HG03442 (cell line): ENCODE measurements at regions not wholly inside any gene's neighbourhood (a gene's known extent, or its start where the extent isn't known, plus 50 kb on each side); places are given as distances from the start of the nearest gene placed in this dataset.
A peak's percentile ranks its signal among the peaks of the same experiment; 100 is the strongest.
"Not testable (repeated sequence)": the region's sequence is repeated elsewhere in the genome, so short reads cannot be mapped to it uniquely, and the experiment has no call there.

Experiments
- ATAC-seq: cut with Tn5 transposase; IDR thresholded peaks from one replicate; pipeline ENCODE4 v1.9.1; 2021; ENCODE audit warnings: mild to moderate bottlenecking, moderate library complexity; ENCODE audit not compliant: unreplicated experiment

DNA sequence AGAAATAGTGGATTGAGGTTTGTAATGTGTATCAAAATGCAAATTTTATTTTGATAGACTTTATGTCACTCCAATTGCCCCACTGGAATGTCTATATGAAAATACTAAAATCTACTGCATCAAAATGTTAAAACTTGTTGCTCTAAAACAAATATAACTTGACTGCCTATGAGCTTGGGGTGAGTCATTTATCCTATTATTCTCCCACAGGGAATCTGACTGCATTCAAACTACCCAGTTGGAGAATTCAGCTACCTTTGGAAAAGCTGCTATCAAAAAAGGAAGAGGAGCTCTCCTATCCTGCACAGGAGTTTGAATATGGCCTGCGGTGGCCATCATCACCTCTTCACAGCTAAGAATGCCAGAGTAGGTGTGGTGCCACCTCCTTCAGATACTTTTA lies 173.1 kb downstream of the KLHL28 start:
- ATAC-seq, result no peak

GRCh38 chr14:44785096-44785495 lies 176.7 kb downstream of the KLHL28 start:
- no peak for ATAC-seq

DNA sequence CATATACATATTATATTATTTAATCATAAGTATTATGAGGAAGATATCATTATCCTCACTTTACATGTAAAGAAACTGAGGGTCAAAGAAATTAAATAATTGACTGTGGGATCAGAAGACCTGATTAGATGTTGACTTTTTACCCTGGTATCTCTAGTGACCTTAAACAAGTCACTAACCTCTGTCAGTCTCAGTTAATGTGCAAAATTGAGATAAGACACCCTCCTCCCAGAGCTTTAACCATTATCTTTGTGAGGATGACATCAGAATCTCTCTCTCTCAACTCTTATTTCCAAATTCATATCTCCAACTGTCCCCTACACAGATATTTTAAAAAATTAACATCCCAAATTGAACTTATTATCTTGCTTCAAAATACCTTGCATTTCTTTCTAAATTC lies 177.8 kb downstream of the KLHL28 start:
- ATAC-seq, result no peak

GRCh38 chr14:44782775-44783238 lies 178.9 kb downstream of the KLHL28 start:
- no peak for ATAC-seq

DNA sequence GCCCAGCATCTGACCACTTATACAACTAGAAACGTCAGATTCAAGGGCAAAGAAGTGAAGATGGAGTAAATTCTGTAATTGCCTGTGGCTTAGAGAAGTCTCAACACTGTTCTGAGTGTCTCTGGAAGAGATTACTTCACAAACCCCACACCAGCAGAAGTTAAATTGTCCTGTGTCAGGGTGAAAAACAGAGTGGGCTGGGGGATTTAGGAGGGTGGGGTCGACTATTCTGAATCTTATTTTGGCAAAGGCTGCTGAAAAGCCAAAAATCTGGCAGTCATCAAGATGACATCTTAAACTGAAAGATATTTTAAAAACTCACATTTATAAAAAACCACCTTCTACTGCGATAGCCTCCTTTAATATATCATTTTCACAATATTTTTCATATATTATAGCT lies 180.8 kb downstream of the KLHL28 start:
- no peak for ATAC-seq

DNA sequence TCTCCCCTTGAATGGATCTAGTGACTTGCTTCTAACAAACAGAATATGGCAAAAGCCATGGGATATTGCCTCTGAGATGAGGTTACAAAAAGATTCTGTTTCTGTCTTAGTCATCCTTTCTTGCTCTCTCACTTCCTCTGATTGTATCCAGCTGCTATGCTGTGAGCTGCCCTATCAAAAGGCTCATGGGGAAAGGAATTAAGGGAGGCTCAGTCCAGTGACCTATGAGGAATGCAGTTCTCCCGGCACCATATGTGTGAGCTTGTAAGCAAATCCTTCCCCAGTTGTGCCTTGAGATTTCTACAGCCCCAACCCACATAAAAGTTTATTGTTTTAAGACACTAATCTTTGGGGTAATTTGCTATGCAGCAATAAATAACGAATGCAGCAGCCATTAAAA lies 183.1 kb downstream of the KLHL28 start:
- peak; percentile 77 for ATAC-seq

DNA sequence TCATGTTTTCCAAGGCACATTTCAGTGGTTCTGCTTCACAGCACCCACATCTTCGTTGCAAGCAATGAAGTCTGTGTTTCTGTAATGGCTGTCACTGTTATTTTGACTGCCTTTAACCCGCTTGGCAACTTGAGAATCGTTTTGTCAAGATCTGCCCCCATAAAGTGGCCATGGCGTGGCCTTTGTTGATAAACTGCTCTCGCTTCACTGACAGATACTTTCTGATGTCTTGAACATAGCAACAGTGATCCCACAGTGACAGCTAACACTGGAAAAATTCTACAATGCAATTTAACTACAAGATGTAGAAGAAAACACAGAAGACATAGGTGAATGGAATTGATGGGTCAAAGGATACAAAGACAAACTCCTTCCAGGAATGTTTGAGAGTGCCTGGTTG lies 184.2 kb downstream of the KLHL28 start:
- no peak for ATAC-seq

GRCh38 chr14:44775248-44775647 lies 186.5 kb downstream of the KLHL28 start:
- no peak for ATAC-seq

- no peak for ATAC-seq
Measured at GRCh38 chr14:44774396-44774795, 187.4 kb downstream of the KLHL28 start.

DNA sequence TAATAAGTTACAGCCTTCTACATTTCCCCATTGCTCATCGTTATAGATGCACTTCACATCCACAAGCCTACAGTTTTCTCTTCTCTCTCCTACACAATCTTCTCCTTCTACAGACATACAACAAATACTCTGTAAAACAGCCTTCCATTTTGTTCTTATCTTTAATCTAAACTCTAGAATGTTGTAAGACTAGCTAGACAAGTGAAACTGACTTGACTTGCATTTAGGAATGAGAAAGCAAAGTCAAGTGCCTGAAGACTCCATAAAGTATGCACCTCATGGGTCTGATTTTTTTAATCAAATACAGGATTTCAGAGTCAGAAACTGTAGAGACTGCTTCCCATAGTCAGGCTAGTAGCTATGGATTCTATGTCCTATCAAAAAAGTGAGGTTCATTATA lies 190.3 kb downstream of the KLHL28 start:
- ATAC-seq, result no peak

DNA sequence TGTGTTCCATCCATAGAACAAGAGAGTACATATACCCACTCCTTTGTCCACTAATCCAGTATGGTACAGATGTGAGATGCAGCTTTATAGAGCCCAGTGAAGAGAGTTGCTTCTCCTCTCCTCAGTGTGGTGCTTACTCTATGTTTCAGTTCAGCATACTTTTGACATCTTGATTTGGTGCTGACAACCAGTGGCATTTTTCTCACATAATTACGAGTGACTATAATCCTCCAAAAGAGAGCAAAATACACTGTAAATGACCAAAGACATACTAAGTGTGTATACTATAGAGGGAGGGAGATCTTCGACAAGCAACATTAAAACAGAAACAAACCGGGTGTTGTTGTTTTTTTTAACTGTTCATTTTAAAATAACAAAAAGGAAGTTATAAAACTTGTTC lies 191.5 kb downstream of the KLHL28 start:
- ATAC-seq, result no peak

DNA sequence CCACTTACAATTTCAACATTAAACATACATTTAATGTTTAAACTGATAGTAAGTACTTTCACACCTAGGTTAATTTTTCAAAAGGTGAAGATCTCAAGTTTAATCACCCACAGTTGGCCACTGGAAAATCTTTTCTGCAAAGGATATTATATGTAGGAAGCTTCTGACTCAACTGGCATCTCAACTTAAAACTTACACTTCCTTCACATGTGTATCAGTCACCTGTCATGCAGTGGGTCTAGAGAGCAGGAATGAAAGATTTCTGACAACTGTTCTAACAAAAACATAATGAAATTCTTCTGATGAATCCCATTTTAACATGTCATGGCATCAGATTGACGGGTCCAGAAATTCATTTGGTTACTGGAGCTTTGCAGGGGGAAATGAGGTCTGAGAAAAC lies 192.8 kb downstream of the KLHL28 start:
- ATAC-seq, result no peak

DNA sequence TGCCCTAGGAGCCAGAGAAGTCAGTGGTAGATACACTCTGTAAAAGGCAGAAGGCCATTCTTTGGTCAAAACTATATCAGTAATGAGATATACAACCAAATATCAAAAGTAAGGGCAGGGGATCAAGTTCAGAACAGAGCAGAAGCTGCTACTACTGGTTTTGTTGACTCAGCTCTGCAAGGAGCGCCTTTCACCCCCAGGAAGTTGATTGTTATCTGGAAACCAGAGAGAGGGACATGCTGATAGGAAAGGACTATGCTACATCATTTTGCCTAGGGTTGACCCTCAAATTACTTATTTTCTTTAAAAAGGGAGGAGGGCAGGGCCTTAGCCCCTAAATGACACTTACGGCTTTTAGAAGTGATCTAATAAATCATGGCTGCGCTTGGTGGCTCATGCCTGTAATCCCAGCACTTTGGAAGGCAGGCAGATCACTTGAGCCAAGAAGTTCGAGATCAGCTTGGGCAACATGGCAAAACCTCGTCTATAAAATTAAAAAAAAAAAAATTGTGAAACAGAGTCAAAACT lies 194.0 kb downstream of the KLHL28 start:
- no peak for ATAC-seq

DNA sequence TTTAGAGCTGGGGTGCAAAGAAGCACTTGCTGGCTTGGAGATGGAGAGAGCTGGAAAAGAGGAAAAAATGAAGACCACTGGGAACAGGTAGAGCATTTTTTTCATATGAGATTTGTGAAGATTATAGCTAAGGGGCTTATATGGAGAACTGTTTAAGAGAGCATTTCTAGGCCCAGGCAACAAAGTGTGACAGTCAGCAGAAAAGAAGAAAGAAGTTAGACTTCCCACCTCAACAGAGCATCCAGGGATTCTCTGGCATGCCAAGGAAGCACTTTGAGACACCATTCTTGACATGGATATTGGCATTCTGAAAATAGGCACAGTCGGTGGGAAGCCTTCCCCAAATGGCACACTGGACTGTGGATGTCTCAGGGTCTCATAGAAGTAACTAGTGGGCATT lies 195.5 kb downstream of the KLHL28 start:
- ATAC-seq, result no peak

- ATAC-seq, result no peak
Measured at GRCh38 chr14:44763356-44763755, 198.4 kb downstream of the KLHL28 start.

GRCh38 chr14:44759277-44759676 lies 202.5 kb downstream of the KLHL28 start:
- no peak for ATAC-seq

DNA sequence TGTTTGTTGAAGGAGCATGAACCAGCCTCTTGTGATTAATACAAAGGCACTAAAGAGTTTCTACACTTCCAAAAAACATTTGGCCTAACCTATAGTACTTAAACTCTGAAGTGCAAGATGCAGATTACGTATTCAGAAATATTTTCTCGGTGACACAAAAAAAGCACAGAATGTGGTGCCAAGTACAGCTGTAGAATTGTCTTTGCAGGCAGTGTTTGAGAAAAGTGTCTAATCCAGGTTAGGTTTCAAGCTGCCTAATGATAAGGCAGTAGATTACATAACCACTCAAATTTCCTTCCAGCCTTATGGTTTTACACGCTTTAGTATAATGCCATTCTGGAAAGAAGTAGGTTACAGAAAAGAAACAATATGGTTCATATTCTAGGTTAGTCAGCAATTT lies 205.2 kb downstream of the KLHL28 start:
- ATAC-seq, result no peak

- ATAC-seq, result no peak
Measured at GRCh38 chr14:44745371-44745770, 216.4 kb downstream of the KLHL28 start.

- no peak for ATAC-seq
Measured at GRCh38 chr14:44742202-44742601, 219.5 kb downstream of the KLHL28 start.

GRCh38 chr14:44741431-44741830 lies 220.3 kb downstream of the KLHL28 start:
- ATAC-seq, result no peak

- no peak for ATAC-seq
Measured at GRCh38 chr14:44736326-44736725, 225.4 kb downstream of the KLHL28 start.

DNA sequence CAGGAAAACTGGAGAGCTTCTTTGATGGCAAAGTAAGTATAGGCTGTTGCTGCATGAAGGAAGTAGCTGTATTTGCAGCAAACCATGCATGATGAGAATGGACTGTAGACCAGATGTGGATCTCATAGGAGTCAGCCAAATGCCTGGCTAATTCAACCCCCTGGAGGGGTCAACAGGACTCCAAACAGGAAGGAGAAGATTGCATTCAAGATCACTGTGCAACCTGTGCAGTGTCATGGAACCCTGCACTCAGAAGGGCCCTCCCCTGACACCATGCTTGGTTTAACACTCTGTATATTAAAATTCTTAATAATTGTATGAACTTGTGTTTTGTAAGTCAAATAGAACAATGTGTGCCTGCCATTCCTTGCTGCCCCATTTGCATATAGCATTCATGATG lies 225.1 kb upstream of the FSCB start:
- ATAC-seq, result no peak

DNA sequence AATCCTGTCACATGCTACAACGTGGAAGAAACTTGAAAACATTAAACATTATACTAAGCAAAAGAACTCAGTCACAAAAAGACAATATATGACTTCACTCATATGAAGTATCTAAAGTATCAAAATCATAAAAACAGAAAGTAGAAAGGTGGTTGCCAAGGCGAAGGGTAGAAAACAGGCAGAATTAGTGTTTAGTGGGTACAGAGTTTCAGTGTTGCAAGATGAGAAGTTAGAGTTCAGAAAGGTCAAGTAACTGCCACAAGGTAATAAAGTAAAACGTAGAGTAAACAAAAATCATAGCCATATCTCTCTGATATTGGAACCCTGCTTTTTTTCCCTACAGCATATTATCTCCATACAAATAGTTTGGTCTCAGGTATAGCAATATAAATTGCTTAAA lies 223.8 kb upstream of the FSCB start:
- no peak for ATAC-seq

GRCh38 chr14:44721395-44721794 lies 214.3 kb upstream of the FSCB start:
- not testable (repeated sequence) for ATAC-seq
